ENCODE measurements at regions not wholly inside any gene's neighbourhood (a gene's known extent, or its start where the extent isn't known, plus 50 kb on each side); places are given as distances from the start of the nearest gene placed in this dataset.

GRCh38 chr5:60149081-60149480 is 255.6 kb upstream of the PDE4D start:
- TF ChIP-seq EZH2 (IDR thresholded peaks at IDR 0.05; ENCODE audit: low read length, missing control alignments), result no peak
- TF ChIP-seq, protein P1, sequence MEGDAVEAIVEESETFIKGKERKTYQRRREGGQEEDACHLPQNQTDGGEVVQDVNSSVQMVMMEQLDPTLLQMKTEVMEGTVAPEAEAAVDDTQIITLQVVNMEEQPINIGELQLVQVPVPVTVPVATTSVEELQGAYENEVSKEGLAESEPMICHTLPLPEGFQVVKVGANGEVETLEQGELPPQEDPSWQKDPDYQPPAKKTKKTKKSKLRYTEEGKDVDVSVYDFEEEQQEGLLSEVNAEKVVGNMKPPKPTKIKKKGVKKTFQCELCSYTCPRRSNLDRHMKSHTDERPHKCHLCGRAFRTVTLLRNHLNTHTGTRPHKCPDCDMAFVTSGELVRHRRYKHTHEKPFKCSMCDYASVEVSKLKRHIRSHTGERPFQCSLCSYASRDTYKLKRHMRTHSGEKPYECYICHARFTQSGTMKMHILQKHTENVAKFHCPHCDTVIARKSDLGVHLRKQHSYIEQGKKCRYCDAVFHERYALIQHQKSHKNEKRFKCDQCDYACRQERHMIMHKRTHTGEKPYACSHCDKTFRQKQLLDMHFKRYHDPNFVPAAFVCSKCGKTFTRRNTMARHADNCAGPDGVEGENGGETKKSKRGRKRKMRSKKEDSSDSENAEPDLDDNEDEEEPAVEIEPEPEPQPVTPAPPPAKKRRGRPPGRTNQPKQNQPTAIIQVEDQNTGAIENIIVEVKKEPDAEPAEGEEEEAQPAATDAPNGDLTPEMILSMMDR (conservative IDR thresholded peaks at IDR 0.05 in 1 of 2, IDR thresholded peaks at IDR 0.05 in 1 of 2; ENCODE audit: low read depth in 1 of 2, low read length in 2 of 2), result no peak
